ENCODE measurements at regions not wholly inside any gene's neighbourhood (a gene's known extent, or its start where the extent isn't known, plus 50 kb on each side); places are given as distances from the start of the nearest gene placed in this dataset.

DNA sequence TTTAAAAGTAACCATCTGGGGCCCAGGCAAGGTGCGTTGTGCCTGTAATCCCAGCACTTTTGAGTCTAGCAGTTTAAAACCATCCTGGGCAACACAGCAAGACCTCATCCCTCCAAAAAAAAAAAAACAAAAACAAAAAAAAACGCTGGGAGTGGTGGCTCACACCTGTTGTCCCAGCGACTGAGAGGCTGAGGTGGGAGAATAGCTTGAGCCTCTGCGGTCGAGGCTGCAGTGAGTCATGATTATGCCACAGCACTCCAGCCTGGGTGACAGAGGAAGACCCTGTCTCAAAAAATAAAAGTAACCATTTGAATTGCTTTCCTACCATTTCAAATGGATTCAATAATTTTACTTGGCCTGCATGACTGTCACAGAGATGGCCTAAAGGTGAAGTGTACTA is 186.5 kb upstream of the ATP2B1 start:
- TF ChIP-seq POLR2A (IDR thresholded peaks at IDR 0.05): no peak
- TF ChIP-seq CTCF (IDR thresholded peaks at IDR 0.05): no peak

Data from sigmoid colon (tissue), 3 donors.